Dermis microvascular lymphatic vessel endothelial cell (primary cell): ENCODE measurements at regions not wholly inside any gene's neighbourhood (a gene's known extent, or its start where the extent isn't known, plus 50 kb on each side); places are given as distances from the start of the nearest gene placed in this dataset.

ENCODE experiments used
- DNase-seq, 2 donors: peaks; one replicate each; pipeline versions ENCODE4 v3.0.0 to v3.0.0-alpha.2; 2010; ENCODE audit warnings: low read depth in 2 of 2

- no peak for DNase-seq
These were observed 66.1 kb downstream of the LEPR start for GRCh38 chr1:65486613-65487012.

DNA sequence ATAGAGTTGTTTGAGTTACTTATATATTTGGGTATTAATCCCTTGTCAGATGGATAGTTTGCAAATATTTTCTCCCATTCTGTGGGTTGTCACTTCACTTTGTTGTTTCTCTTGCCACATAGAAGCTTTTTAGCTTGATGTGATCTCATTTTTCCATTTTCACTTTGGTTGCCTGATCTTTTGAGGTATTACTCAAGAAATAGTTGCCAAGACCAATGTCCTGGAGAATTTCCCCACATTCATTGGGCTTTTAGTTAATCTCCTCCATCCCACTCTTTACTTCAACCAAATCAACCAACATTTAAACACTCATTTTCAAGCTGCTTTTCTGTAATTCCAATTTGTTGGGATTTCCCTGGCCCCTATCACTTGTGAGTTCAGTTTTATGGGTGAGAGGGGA is 69.0 kb downstream of the LEPR start:
- DNase-seq: no peak

GRCh38 chr1:65490231-65491009 is 70.0 kb downstream of the LEPR start:
- no peak for DNase-seq

- no peak for DNase-seq
These were observed 71.0 kb downstream of the LEPR start for GRCh38 chr1:65491472-65491871.

DNA sequence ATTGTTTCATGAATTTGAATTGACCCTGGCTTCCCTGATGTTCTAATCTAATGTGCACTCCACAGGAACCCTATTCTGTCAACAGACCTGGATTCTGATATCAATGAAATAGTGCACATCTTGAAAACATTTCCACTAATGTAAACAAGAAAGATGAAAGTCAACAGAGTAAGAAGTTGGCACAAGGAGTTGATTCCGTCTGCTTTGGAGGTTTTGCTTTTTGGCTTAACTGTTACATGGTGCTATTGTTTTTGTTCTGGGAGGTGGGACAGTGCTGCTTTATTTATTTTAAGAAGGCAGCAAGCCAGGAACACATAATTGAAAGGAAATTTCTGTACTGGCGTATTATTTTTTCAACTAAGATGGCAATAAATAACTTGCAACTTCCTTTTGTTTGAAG is 73.3 kb downstream of the LEPR start:
- DNase-seq: peak in 1 of 2 donors; percentile 80

DNA sequence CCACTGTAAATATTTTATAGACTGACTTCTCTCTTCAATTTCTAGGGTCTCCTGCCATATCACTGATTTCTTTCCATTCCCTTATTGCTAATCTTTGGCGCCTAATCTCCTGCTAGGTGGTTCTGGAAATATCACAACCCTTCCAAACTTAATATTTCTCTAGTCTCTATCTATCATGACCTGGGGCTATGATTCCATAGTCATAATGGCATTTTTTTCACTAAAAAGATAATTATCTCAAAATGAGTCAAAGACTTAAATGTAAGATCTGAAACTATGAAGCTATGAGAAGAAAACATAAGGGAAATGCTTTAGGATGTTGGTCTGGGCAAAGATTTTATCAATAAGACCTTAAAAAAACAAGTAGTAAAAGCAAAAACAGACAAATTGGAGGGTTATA is 74.2 kb downstream of the LEPR start:
- no peak for DNase-seq

- no peak for DNase-seq
These were observed 74.7 kb downstream of the LEPR start for GRCh38 chr1:65495137-65495536.

DNA sequence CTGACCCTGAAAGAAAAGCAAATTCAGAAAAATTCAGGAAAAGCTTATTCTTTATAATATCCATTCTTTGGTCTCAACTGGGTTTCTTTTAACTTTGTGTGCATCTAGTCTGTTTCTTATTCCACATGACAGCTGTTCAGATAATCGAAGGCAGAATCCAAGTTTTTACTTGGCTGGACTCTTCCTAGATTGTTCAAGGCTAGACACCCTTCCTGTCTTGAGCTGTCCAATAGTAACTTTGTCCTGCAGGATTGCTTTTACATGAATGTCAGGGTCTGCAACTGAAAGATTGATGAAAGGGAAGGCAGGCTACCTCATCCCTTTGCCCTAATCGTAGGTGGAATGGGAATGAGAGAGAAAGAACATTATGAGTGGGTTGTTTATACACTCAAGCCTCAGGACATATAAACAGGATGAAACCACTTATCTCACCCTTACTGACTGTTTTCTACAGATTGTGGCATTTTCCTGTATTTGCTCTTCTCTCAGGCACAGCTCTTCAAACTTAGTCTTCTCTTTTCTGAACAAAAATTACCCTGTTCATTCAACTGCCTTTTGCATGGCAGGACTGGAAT is 76.9 kb downstream of the LEPR start:
- DNase-seq: peak in 1 of 2 donors; percentile 68

DNA sequence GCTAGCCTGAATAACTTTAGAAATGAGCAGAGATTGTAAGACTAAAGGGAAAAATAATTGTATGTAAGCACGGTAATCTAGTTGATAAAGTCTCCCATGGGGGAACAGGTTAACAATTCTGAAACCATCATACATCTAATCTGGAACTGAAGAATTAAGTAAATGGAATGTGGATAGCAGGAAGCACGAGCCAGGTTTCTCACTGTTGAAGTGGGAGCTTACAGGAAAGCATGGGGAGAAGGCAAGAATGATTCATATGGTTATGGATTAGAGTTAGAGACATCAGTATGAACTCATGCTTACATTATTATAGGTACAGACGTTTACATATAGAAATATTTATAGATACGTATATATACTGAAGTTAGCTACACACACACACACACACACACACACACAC is 83.0 kb downstream of the LEPR start:
- DNase-seq: peak in 1 of 2 donors; percentile 62

DNA sequence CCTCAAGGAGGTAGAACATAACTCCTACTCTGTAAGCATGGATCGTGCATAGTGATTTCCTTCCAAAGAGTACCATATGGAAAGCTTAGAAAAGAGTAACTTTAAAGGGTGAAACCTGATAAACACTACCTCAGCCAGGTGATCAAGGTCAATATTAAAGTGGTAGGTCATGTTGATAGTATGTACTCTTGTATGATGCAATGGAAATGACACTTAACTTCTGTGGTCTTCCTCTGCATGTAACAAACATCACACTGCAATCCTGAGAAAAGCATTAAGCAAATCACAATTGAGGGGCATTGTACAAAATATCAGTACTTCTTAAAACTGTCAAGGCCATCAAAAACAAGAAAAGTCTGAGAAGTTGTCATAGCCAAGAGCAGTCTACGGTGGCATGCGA is 83.8 kb downstream of the LEPR start:
- DNase-seq: no peak

DNA sequence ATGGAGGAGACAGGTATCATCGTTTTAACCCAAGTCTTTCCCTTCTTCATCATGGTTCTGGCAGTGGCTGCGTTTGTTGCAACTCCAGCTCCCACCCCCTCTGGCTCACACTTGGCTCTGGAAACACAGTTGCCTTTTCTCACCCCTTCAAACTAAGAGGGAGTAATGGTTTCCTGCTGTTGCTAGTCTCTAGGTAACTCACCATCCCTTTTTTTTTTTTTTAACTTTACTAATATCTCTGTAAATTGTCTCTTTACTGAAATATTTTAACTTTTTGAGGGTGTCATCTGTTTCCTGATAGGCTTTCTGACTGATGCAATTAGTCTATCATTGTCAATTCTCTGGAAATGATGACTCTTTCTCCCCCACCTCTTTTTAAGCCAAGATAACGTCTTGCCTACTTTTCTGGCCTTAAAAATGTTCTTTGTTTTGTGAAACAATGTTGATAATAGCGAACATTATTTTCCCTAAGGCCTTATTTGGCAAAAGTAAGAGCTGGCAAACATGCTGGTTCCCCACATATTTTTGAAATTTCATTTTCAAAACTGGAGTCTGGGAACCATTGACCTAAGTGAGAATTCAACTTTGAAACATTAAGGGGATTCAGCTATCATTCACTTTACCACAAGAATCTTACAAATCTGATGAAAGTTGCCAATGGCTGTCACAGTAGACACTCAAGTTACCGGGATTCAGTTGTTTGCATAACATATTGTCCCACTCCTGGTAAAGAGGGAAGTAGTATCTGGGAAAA is 85.3 kb downstream of the LEPR start:
- DNase-seq: no peak

GRCh38 chr1:65508051-65508450 is 87.6 kb downstream of the LEPR start:
- DNase-seq: no peak

- DNase-seq: peak; percentile 88 to 92
These were observed 89.6 kb downstream of the LEPR start for GRCh38 chr1:65509912-65510680.

DNA sequence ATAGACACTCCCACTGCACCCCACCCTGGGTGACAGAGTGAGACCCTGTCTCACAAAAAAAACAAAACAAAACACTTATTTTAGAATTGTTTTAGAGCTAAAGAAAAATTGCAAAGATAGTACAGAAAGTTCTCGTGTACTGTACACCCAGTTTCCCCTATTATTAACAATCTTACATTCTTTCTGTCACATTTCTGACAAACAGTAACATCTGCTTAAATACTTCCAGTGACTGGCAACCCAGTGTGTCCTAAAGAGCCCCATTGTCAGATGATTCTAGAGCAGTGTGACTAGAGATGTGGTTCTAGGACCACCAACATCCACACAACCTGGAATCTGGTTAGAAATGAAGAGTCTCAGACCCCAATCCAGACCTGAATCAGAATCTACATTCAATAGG is 90.5 kb downstream of the LEPR start:
- no peak for DNase-seq

DNA sequence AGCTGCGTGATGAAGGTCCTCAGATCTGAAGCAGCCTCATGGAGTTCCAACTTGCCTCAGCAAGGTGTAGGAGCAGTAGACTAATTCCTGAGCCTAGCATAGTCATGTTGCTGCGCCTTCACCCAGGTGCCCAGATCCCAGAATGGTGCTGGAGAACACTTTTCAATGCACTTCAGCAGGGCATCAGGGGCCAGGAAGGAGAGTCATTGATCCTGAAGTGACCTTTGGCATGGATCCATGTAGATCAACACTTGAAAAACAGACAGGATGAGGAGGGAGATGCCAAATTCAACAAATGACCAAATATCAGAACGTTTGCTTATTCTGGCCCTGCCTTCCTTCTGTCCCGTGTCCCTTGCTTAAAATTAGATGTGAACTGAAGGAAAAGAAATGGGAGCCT is 91.9 kb downstream of the LEPR start:
- peak; percentile 67 to 91 for DNase-seq

- peak in 1 of 2 donors; percentile 30 for DNase-seq
These were observed 92.7 kb downstream of the LEPR start for GRCh38 chr1:65512967-65513780.

GRCh38 chr1:65514041-65514440 is 93.6 kb downstream of the LEPR start:
- no peak for DNase-seq

- peak; percentile 61 to 67 for DNase-seq
These were observed 104.4 kb downstream of the LEPR start for GRCh38 chr1:65524931-65525265.

- DNase-seq: peak in 1 of 2 donors; percentile 52
These were observed 105.0 kb downstream of the LEPR start for GRCh38 chr1:65525266-65526048.

- no peak for DNase-seq
These were observed 105.6 kb downstream of the LEPR start for GRCh38 chr1:65526049-65526556.
